ENCODE measurements at regions not wholly inside any gene's neighbourhood (a gene's known extent, or its start where the extent isn't known, plus 50 kb on each side); places are given as distances from the start of the nearest gene placed in this dataset.

DNA sequence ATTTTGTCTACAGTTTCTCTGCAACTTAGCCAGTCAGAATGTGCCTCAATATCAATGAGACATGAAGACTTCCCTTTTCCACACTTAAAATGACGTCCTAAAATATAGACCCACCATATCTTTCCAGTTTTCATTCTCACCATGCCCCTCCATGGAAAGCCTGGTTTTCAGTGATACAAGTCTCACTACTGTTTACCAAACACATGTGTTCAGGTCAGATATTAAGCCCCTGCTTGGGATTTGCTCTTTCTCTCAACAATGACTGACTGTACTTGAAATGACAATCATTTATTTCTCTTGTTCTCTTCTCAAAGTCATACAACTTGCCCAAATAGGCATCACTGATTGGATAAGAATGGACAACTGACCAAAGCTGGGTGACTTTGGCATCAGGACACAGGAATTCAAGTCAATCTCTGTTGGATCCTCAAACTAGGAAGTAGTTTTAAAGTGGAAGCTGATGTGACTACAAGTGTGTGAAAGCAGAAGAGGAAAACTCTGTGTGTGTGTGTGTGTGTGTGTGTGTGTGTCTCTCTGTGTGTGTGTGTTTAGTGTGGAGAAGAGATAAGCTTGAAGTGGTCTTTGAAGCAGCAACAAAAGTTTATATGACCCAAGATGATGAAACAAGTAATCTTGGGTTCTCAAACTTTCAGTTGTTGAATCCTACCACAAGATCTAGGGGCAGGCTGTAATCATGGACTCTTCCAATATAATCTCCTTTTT, 217.4 kb upstream of the FGF13 start (continued):
- TF ChIP-seq SMC3 (conservative IDR thresholded peaks at IDR 0.05; ENCODE audit: insufficient read depth, low read depth, low read length) (no peak), EP400 (IDR thresholded peaks at IDR 0.05) (no peak), PHF21A (IDR thresholded peaks at IDR 0.05; ENCODE audit: borderline replicate concordance, low read depth) (no peak), HIVEP1 (CRISPR knock-in tag; IDR thresholded peaks at IDR 0.05) (no peak), CBFA2T2 (conservative IDR thresholded peaks at IDR 0.05) (0 out of 2 replicates have a peak, but pooled peaks have one; percentile 3), CTBP1 (IDR thresholded peaks at IDR 0.05; ENCODE audit: borderline replicate concordance) (no peak), SIRT6 (IDR thresholded peaks at IDR 0.05; ENCODE audit: low read depth, low read length) (no peak), GTF3C2 (IDR thresholded peaks at IDR 0.05; ENCODE audit: borderline replicate concordance, extremely low read depth, insufficient read length) (no peak), SRSF1 (IDR thresholded peaks at IDR 0.05; ENCODE audit: low read depth, low read length) (no peak), MTF1 (CRISPR knock-in tag; IDR thresholded peaks at IDR 0.05; ENCODE audit: borderline replicate concordance) (no peak), NCOA1 (IDR thresholded peaks at IDR 0.05; ENCODE audit: low read depth) (0 out of 2 replicates have a peak, but pooled peaks have one; percentile 27)
